ELF-1 (cell line): ENCODE measurements at regions not wholly inside any gene's neighbourhood (a gene's known extent, or its start where the extent isn't known, plus 50 kb on each side); places are given as distances from the start of the nearest gene placed in this dataset.
"Not testable (repeated sequence)": the region's sequence is repeated elsewhere in the genome, so short reads cannot be mapped to it uniquely, and the experiment has no call there.

Experiments
- DNase-seq: peaks from one replicate; pipeline ENCODE4 v3.0.0-alpha.2; 2016; ENCODE audit warnings: low read depth, low spot score

- DNase-seq, result no peak
These were observed 118.2 kb upstream of the ERRFI1 start for GRCh38 chr1:8144323-8144722.

- DNase-seq, result no peak
These were observed 117.0 kb upstream of the ERRFI1 start for GRCh38 chr1:8142955-8143629.

- DNase-seq, result peak; percentile 72
These were observed 113.8 kb upstream of the ERRFI1 start for GRCh38 chr1:8139941-8140340.

- DNase-seq, result no peak
These were observed 113.3 kb upstream of the ERRFI1 start for GRCh38 chr1:8139383-8139782.

- DNase-seq, result no peak
These were observed 112.6 kb upstream of the ERRFI1 start for GRCh38 chr1:8138673-8139072.

GRCh38 chr1:8137481-8138244 is 111.6 kb upstream of the ERRFI1 start:
- DNase-seq, result no peak

- no peak for DNase-seq
These were observed 110.7 kb upstream of the ERRFI1 start for GRCh38 chr1:8136766-8137165.

- DNase-seq, result no peak
These were observed 109.1 kb upstream of the ERRFI1 start for GRCh38 chr1:8135250-8135649.

- no peak for DNase-seq
These were observed 108.6 kb upstream of the ERRFI1 start for GRCh38 chr1:8134546-8135235.

- DNase-seq, result no peak
These were observed 107.7 kb upstream of the ERRFI1 start for GRCh38 chr1:8133657-8134430.

GRCh38 chr1:8133190-8133589 is 107.1 kb upstream of the ERRFI1 start:
- DNase-seq, result no peak

GRCh38 chr1:8127171-8127641 is 101.1 kb upstream of the ERRFI1 start:
- no peak for DNase-seq

GRCh38 chr1:8122477-8123407 is 96.6 kb upstream of the ERRFI1 start:
- DNase-seq, result peak; percentile 78

- no peak for DNase-seq
These were observed 96.0 kb upstream of the ERRFI1 start for GRCh38 chr1:8122160-8122476.

GRCh38 chr1:8121261-8122159 is 95.4 kb upstream of the ERRFI1 start:
- peak; percentile 78 for DNase-seq

GRCh38 chr1:8120693-8121260 is 94.7 kb upstream of the ERRFI1 start:
- no peak for DNase-seq

GRCh38 chr1:8118736-8119135 is 92.6 kb upstream of the ERRFI1 start:
- DNase-seq, result not testable (repeated sequence)

GRCh38 chr1:8118031-8118451 is 91.9 kb upstream of the ERRFI1 start:
- peak; percentile 86 for DNase-seq

GRCh38 chr1:8116894-8117264 is 90.8 kb upstream of the ERRFI1 start:
- DNase-seq, result peak; percentile 63
